ENCODE measurements at regions not wholly inside any gene's neighbourhood (a gene's known extent, or its start where the extent isn't known, plus 50 kb on each side); places are given as distances from the start of the nearest gene placed in this dataset.

GRCh38 chr13:76719955-76720354 is 166.2 kb downstream of the KCTD12 start:
- DNase-seq (ENCODE audit: low read depth) (no peak), FAIRE-seq (no peak)
- Histone ChIP-seq H3K36me3 (ENCODE audit: control insufficient read depth, insufficient read depth, low read length) (no peaks in the 10 kb centered on the region), H3K4me3 (ENCODE audit: low read depth, low read length) (no peak overlapping the region), H3K27me3 (ENCODE audit: control insufficient read depth, insufficient read depth, low read length) (no peaks in the 10 kb centered on the region)
- TF ChIP-seq CTCF (IDR thresholded peaks at IDR 0.05; ENCODE audit: insufficient read depth, low read length, severe bottlenecking): no peak

- no peak overlapping the region for H3K4me3 ChIP-seq (ENCODE audit: low read depth, low read length)
- no peaks in the 10 kb centered on the region for H3K36me3 ChIP-seq (ENCODE audit: control insufficient read depth, insufficient read depth, low read length)
- FAIRE-seq: no peak
- TF ChIP-seq CTCF (IDR thresholded peaks at IDR 0.05; ENCODE audit: insufficient read depth, low read length, severe bottlenecking): no peak
- no peaks in the 10 kb centered on the region for H3K27me3 ChIP-seq (ENCODE audit: control insufficient read depth, insufficient read depth, low read length)
- DNase-seq (ENCODE audit: low read depth): peak; percentile 8
These were observed 169.1 kb downstream of the KCTD12 start for GRCh38 chr13:76717092-76717491.

- Histone ChIP-seq H3K36me3 (ENCODE audit: control insufficient read depth, insufficient read depth, low read length) (no peaks in the 10 kb centered on the region), H3K4me3 (ENCODE audit: low read depth, low read length) (no peak overlapping the region), H3K27me3 (ENCODE audit: control insufficient read depth, insufficient read depth, low read length) (no peaks in the 10 kb centered on the region)
- FAIRE-seq (no peak), DNase-seq (ENCODE audit: low read depth) (no peak)
- no peak for TF ChIP-seq CTCF (IDR thresholded peaks at IDR 0.05; ENCODE audit: insufficient read depth, low read length, severe bottlenecking)
These were observed 170.6 kb downstream of the KCTD12 start for GRCh38 chr13:76715621-76716020.

- no peak for FAIRE-seq
- Histone ChIP-seq H3K4me3 (ENCODE audit: low read depth, low read length) (no peak overlapping the region), H3K27me3 (ENCODE audit: control insufficient read depth, insufficient read depth, low read length) (no peaks in the 10 kb centered on the region), H3K36me3 (ENCODE audit: control insufficient read depth, insufficient read depth, low read length) (no peaks in the 10 kb centered on the region)
- no peak for DNase-seq (ENCODE audit: low read depth)
- no peak for TF ChIP-seq CTCF (IDR thresholded peaks at IDR 0.05; ENCODE audit: insufficient read depth, low read length, severe bottlenecking)
These were observed 171.1 kb downstream of the KCTD12 start for GRCh38 chr13:76715075-76715474.

GRCh38 chr13:76713280-76713679 is 172.9 kb downstream of the KCTD12 start:
- H3K36me3 ChIP-seq (ENCODE audit: control insufficient read depth, insufficient read depth, low read length): no peaks in the 10 kb centered on the region
- no peaks in the 10 kb centered on the region for H3K27me3 ChIP-seq (ENCODE audit: control insufficient read depth, insufficient read depth, low read length)
- DNase-seq (ENCODE audit: low read depth) (no peak), FAIRE-seq (no peak)
- no peak overlapping the region for H3K4me3 ChIP-seq (ENCODE audit: low read depth, low read length)
- no peak for TF ChIP-seq CTCF (IDR thresholded peaks at IDR 0.05; ENCODE audit: insufficient read depth, low read length, severe bottlenecking)

GRCh38 chr13:76711550-76712182 is 174.5 kb downstream of the KCTD12 start:
- Histone ChIP-seq H3K36me3 (ENCODE audit: control insufficient read depth, insufficient read depth, low read length) (no peaks in the 10 kb centered on the region), H3K4me3 (ENCODE audit: low read depth, low read length) (no peak overlapping the region), H3K27me3 (ENCODE audit: control insufficient read depth, insufficient read depth, low read length) (no peaks in the 10 kb centered on the region)
- no peak for TF ChIP-seq CTCF (IDR thresholded peaks at IDR 0.05; ENCODE audit: insufficient read depth, low read length, severe bottlenecking)
- DNase-seq (ENCODE audit: low read depth): peak; percentile 44
- FAIRE-seq: no peak

Data from bronchial epithelial cell (primary cell).